Left lung (tissue), 4 donors: ENCODE measurements at regions not wholly inside any gene's neighbourhood (a gene's known extent, or its start where the extent isn't known, plus 50 kb on each side); places are given as distances from the start of the nearest gene placed in this dataset.

Source experiments
- ATAC-seq: fragments of 200-7000 bp; cut with Tn5 transposase; one replicate; pipeline ENCODE4 v1.9.1; 2020; ENCODE audit warnings: moderate library complexity
- DNase-seq, 4 donors: peaks; one replicate each; pipeline ENCODE4 v3.0.0-alpha.2; 2013 to 2020
- H3K27ac ChIP-seq, 2 donors: fragments of 200-600 bp; sonication (generic) in 1 of 2; one replicate each; pipeline versions ENCODE4 v1.5.0 to v1.8.0; 2020 to 2021
- H3K27me3 ChIP-seq, 2 donors: fragments of 200-600 bp; sonication (generic) in 1 of 2; one replicate each; pipeline versions ENCODE4 v1.5.0 to v1.8.0; 2020 to 2021
- H3K36me3 ChIP-seq, 2 donors: fragments of 200-600 bp; sonication (generic) in 1 of 2; one replicate each; pipeline versions ENCODE4 v1.5.0 to v1.8.0; 2020 to 2021
- H3K4me1 ChIP-seq, 2 donors: fragments of 200-600 bp; one replicate each; pipeline ENCODE4 v1.8.0; 2021
- H3K4me3 ChIP-seq, 2 donors: fragments of 200-600 bp; sonication (generic) in 1 of 2; one replicate each; pipeline versions ENCODE4 v1.5.0 to v1.8.0; 2020 to 2021; ENCODE audit warnings: mild to moderate bottlenecking in 1 of 2
- H3K9me3 ChIP-seq, 2 donors: fragments of 200-600 bp; sonication (generic) in 1 of 2; one replicate each; pipeline versions ENCODE4 v1.5.0 to v1.8.0; 2020 to 2021
- intact Hi-C, 2 donors: fragments of 100-400 bp; cut with DNase I; formaldehyde crosslinking; loops; one replicate each; pipeline versions ENCODE4 v1.11.2 to v1.14.2; 2022
- TF ChIP-seq, protein P1 (sequence below), 2 donors: fragments of 200-600 bp; sonication (generic) in 1 of 2; IDR thresholded peaks; one replicate each; pipeline versions ENCODE4 v1.5.0 to v1.8.0; 2021; ENCODE audit warnings: antibody characterized with exemption in 2 of 2
- donor health status: DM: no; HTN: yes; CAD: no.
- donor health status: DM: no; HTN: no; CAD: no.

- no peak for ATAC-seq
- Histone ChIP-seq H3K27ac (no peak overlapping the region), H3K4me1 (no peaks in the 10 kb centered on the region), H3K36me3 (no peaks in the 10 kb centered on the region), H3K9me3 (no peaks in the 10 kb centered on the region), H3K27me3 (no peaks in the 10 kb centered on the region), H3K4me3 (no peak overlapping the region)
- intact Hi-C loops = no loop called here
- DNase-seq = no peak
- TF ChIP-seq, protein P1, sequence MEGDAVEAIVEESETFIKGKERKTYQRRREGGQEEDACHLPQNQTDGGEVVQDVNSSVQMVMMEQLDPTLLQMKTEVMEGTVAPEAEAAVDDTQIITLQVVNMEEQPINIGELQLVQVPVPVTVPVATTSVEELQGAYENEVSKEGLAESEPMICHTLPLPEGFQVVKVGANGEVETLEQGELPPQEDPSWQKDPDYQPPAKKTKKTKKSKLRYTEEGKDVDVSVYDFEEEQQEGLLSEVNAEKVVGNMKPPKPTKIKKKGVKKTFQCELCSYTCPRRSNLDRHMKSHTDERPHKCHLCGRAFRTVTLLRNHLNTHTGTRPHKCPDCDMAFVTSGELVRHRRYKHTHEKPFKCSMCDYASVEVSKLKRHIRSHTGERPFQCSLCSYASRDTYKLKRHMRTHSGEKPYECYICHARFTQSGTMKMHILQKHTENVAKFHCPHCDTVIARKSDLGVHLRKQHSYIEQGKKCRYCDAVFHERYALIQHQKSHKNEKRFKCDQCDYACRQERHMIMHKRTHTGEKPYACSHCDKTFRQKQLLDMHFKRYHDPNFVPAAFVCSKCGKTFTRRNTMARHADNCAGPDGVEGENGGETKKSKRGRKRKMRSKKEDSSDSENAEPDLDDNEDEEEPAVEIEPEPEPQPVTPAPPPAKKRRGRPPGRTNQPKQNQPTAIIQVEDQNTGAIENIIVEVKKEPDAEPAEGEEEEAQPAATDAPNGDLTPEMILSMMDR (IDR thresholded peaks at IDR 0.05) = no peak
Measured at GRCh38 chr16:62254372-62254771, 218.1 kb upstream of the CDH8 start.

GRCh38 chr16:62253966-62254365 lies 217.7 kb upstream of the CDH8 start:
- Histone ChIP-seq H3K9me3 (no peaks in the 10 kb centered on the region), H3K36me3 (no peaks in the 10 kb centered on the region), H3K4me1 (no peaks in the 10 kb centered on the region), H3K4me3 (no peak overlapping the region), H3K27ac (no peak overlapping the region), H3K27me3 (no peaks in the 10 kb centered on the region)
- TF ChIP-seq, protein P1 (IDR thresholded peaks at IDR 0.05) = no peak
- ATAC-seq = no peak
- DNase-seq = no peak
- intact Hi-C loops = no loop called here

DNA sequence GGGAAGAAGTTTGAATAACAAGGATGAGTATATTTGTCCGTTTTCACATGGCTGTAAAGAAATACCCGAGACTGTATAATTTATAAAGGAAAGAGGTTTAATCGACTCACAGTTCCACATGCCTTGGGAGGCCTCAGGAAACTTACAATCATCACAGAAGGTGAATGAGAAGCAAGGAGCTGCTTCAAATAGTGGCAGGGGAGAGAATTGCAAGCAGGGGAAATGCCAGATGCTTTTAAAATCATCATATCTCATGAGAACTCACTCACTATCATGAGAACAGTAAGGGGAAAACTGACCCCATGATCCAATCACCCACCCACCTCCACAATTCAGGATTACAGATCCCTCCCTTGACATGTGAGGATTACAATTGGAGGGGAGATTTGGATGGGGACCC lies 212.8 kb upstream of the CDH8 start:
- Histone ChIP-seq H3K36me3 (no peaks in the 10 kb centered on the region), H3K4me1 (no peaks in the 10 kb centered on the region), H3K27me3 (no peaks in the 10 kb centered on the region), H3K9me3 (no peaks in the 10 kb centered on the region), H3K27ac (no peak overlapping the region), H3K4me3 (no peak overlapping the region)
- no peak for ATAC-seq
- intact Hi-C loops = no loop called here
- DNase-seq = no peak
- TF ChIP-seq, protein P1 (IDR thresholded peaks at IDR 0.05) = no peak

GRCh38 chr16:62240722-62241121 lies 204.5 kb upstream of the CDH8 start:
- peaks cover 0 to 2% of the 10 kb centered on the region in 2 donors for H3K9me3 ChIP-seq
- H3K4me1 ChIP-seq = no peaks in the 10 kb centered on the region
- no peaks in the 10 kb centered on the region for H3K27me3 ChIP-seq
- intact Hi-C loops = no loop called here
- H3K27ac ChIP-seq = no peak overlapping the region
- no peak for DNase-seq
- H3K4me3 ChIP-seq = no peak overlapping the region
- TF ChIP-seq, protein P1 (IDR thresholded peaks at IDR 0.05) = no peak
- ATAC-seq = no peak
- no peaks in the 10 kb centered on the region for H3K36me3 ChIP-seq

DNA sequence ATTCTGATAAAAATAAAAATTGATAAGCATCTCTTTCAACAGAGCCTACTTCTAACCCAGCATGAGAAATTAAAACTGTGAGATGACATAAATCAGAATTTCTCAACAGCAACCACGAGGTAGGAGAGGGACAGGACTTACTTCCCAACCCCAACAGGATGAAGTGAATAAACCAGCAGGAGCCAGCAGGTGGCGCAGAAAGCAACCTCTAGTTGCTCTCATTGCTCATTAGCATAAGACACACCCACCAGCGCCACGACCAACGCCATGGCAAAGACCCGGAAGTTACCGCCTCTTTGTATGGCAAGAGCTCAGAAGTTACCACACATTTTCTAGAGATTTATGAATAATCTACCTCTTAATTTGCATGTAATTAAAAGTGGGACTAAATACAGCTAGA lies 189.4 kb upstream of the CDH8 start:
- Histone ChIP-seq H3K27ac (no peak overlapping the region), H3K27me3 (no peaks in the 10 kb centered on the region), H3K9me3 (peaks cover 0 to 3% of the 10 kb centered on the region in 2 donors), H3K36me3 (no peaks in the 10 kb centered on the region), H3K4me3 (no peak overlapping the region), H3K4me1 (no peaks in the 10 kb centered on the region)
- ATAC-seq (peak; percentile 87), DNase-seq (peak; percentile 3 to 75 (median 45))
- intact Hi-C loops = no loop called here
- TF ChIP-seq, protein P1 (IDR thresholded peaks at IDR 0.05) = peak; percentile 5 to 17
